Sigmoid colon (tissue), 4 donors: ENCODE measurements at regions not wholly inside any gene's neighbourhood (a gene's known extent, or its start where the extent isn't known, plus 50 kb on each side); places are given as distances from the start of the nearest gene placed in this dataset.
"Not testable (repeated sequence)": the region's sequence is repeated elsewhere in the genome, so short reads cannot be mapped to it uniquely, and the experiment has no call there.

Source experiments
- EP300 ChIP-seq, 4 donors: sonication (generic); formaldehyde crosslinking; IDR thresholded peaks; one replicate each; pipeline ENCODE4 v1.6.1; 2017; ENCODE audit warnings: antibody characterized with exemption in 4 of 4
- POLR2A ChIP-seq, 2 donors: fragments of 450-650 bp; IDR thresholded peaks; one replicate each; pipeline ENCODE4 v1.6.1; 2016; ENCODE audit warnings: antibody characterized with exemption in 2 of 2, mild to moderate bottlenecking in 2 of 2, moderate library complexity in 2 of 2
- POLR2AphosphoS5 ChIP-seq, 4 donors: sonication (generic); formaldehyde crosslinking; IDR thresholded peaks; one replicate each; pipeline ENCODE4 v1.6.1; 2017; ENCODE audit warnings: antibody characterized with exemption in 4 of 4
- TF ChIP-seq, protein P1 (sequence below), 4 experiments: fragments of 450-650 bp in 3 of 4; fragments of 200-600 bp in 1 of 4; IDR thresholded peaks; one replicate each; pipeline ENCODE4 v1.5.1; 2016 to 2019; ENCODE audit warnings: antibody characterized with exemption in 4 of 4, mild to moderate bottlenecking in 3 of 4, moderate library complexity in 2 of 4

DNA sequence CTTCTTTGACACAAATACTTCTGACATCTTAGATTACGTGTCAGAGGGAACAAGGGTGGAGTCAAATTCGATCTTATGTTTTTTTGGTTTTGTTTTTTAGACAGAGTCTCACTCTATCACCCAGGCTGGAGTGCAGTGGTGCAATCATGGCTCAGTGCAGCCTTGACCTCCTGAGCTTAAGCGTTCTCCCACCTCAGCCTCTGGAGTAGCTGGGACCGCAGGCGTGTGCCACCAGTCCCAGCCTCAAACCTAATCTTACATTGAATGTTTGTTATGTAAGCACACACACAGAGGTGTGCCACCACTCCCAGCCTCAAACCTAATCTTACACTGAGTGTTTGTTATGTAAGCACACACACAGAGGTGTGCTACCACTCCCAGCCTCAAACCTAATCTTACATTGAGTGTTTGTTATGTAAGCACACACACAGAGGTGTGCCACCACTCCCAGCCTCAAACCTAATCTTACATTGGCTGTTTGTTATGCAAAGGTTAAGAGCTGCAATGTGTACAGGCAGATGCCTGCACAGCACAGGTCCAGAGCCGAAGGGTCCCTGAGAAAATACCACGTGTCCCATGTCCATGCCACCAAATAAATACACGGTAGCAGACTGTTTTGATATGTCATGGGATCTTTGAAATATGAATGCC, 118.0 kb downstream of the ATP6V0E2 start:
- not testable (repeated sequence) for TF ChIP-seq POLR2A, POLR2AphosphoS5, EP300 (IDR thresholded peaks at IDR 0.05)
- TF ChIP-seq, protein P1, sequence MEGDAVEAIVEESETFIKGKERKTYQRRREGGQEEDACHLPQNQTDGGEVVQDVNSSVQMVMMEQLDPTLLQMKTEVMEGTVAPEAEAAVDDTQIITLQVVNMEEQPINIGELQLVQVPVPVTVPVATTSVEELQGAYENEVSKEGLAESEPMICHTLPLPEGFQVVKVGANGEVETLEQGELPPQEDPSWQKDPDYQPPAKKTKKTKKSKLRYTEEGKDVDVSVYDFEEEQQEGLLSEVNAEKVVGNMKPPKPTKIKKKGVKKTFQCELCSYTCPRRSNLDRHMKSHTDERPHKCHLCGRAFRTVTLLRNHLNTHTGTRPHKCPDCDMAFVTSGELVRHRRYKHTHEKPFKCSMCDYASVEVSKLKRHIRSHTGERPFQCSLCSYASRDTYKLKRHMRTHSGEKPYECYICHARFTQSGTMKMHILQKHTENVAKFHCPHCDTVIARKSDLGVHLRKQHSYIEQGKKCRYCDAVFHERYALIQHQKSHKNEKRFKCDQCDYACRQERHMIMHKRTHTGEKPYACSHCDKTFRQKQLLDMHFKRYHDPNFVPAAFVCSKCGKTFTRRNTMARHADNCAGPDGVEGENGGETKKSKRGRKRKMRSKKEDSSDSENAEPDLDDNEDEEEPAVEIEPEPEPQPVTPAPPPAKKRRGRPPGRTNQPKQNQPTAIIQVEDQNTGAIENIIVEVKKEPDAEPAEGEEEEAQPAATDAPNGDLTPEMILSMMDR (IDR thresholded peaks at IDR 0.05) = not testable (repeated sequence)
